B cell (primary cell): ENCODE measurements at regions not wholly inside any gene's neighbourhood (a gene's known extent, or its start where the extent isn't known, plus 50 kb on each side); places are given as distances from the start of the nearest gene placed in this dataset.

Source experiments
- ATAC-seq: fragments of 200-7000 bp; cut with Tn5 transposase; one replicate; pipeline ENCODE4 v1.10.0; 2021; ENCODE audit warnings: low read depth, mild to moderate bottlenecking, moderate number of reproducible peaks, moderate library complexity
- CTCF ChIA-PET: fragments of 350-600 bp; sonication (Branson Sonifier 250); formaldehyde crosslinking; loops from one replicate; lab custom pipeline; 2021; ENCODE audit warnings: antibody characterized with exemption, inconsistent platforms; lab: Charles Lee
- POLR2A ChIA-PET: fragments of 350-600 bp; sonication (Branson Sonifier 250); formaldehyde crosslinking; loops from one replicate; lab custom pipeline; 2021; ENCODE audit warnings: antibody characterized with exemption; lab: Charles Lee
- DNase-seq: peaks from one replicate; pipeline ENCODE4 v3.0.0; 2013
- H2AFZ ChIP-seq: 2 replicates; pipeline ENCODE4 v1.6.1; 2012; ENCODE audit warnings: mild to moderate bottlenecking, low read depth, low read length; ENCODE audit not compliant: insufficient read depth, poor library complexity, severe bottlenecking
- H3K27ac ChIP-seq, 2 donors: 1 replicate in 1 of 2; 2 replicates in 1 of 2; pipeline ENCODE4 v1.5.1; 2012 to 2013; ENCODE audit warnings: low read length in 2 of 2, mild to moderate bottlenecking in 2 of 2, moderate library complexity in 1 of 2
- H3K27me3 ChIP-seq, 4 experiments: fragments of 200-600 bp in 1 of 4; sonication (generic) in 1 of 4; replicated peaks in 1 of 4; 1 replicate in 2 of 4; 2 replicates in 2 of 4; pipeline versions ENCODE4 v1.6.1 to v1.7.0; 2013 to 2016; ENCODE audit warnings: low read length in 3 of 4, mild to moderate bottlenecking in 2 of 4, mixed read lengths in 1 of 4, moderate library complexity in 1 of 4; ENCODE audit not compliant: insufficient read depth in 4 of 4, control insufficient read depth in 3 of 4; ENCODE audit errors: control extremely low read depth in 1 of 4
- H3K36me3 ChIP-seq, 2 experiments: replicated peaks in 1 of 2; 1 replicate in 1 of 2; 2 replicates in 1 of 2; pipeline versions ENCODE4 v1.6.1 to v1.7.1; 2013; ENCODE audit warnings: low read length in 1 of 2; ENCODE audit not compliant: insufficient read depth in 2 of 2, control insufficient read depth in 1 of 2; ENCODE audit errors: control extremely low read depth in 1 of 2, extremely low read depth in 1 of 2
- H3K4me1 ChIP-seq, 2 donors: fragments of 200-600 bp in 1 of 2; sonication (generic) in 1 of 2; 1 replicate in 1 of 2; 2 replicates in 1 of 2; pipeline versions ENCODE4 v1.5.1 to v1.6.1; 2013 to 2017; ENCODE audit warnings: low read length in 2 of 2; ENCODE audit not compliant: control insufficient read depth in 2 of 2, insufficient read depth in 2 of 2
- H3K4me2 ChIP-seq: replicated peaks from 2 replicates; pipeline ENCODE3; 2012; ENCODE audit warnings: mild to moderate bottlenecking, low read depth, low read length; ENCODE audit not compliant: poor library complexity, severe bottlenecking
- H3K4me3 ChIP-seq, 5 experiments: fragments of 200-600 bp in 1 of 5; sonication (generic) in 1 of 5; 1 replicate in 3 of 5; 2 replicates in 2 of 5; pipeline versions ENCODE4 v1.5.1 to v1.7.0; 2011 to 2016; ENCODE audit warnings: low read length in 4 of 5, mild to moderate bottlenecking in 4 of 5, low read depth in 2 of 5, control low read depth in 1 of 5, moderate library complexity in 1 of 5; ENCODE audit not compliant: insufficient read depth in 1 of 5; ENCODE audit errors: control extremely low read depth in 1 of 5, extremely low read depth in 1 of 5
- H3K79me2 ChIP-seq: fragments of 200-600 bp; sonication (generic); one replicate; pipeline ENCODE4 v1.6.0; 2016; ENCODE audit warnings: low read length; ENCODE audit not compliant: control insufficient read depth, insufficient read depth
- H3K9ac ChIP-seq: fragments of 200-600 bp; sonication (generic); 2 replicates; pipeline ENCODE4 v1.6.1; 2017; ENCODE audit warnings: mild to moderate bottlenecking, low read length, moderate library complexity
- H3K9me3 ChIP-seq, 3 donors: one replicate each; pipeline versions ENCODE4 v1.6.1 to v1.7.1; 2013; ENCODE audit warnings: low read length in 2 of 3; ENCODE audit not compliant: control insufficient read depth in 2 of 3, insufficient read depth in 1 of 3; ENCODE audit errors: control extremely low read depth in 1 of 3
- H4K20me1 ChIP-seq: 2 replicates; pipeline ENCODE4 v1.6.0; 2012; ENCODE audit warnings: mild to moderate bottlenecking, low read length; ENCODE audit not compliant: insufficient read depth, control insufficient read depth, poor library complexity, severe bottlenecking
- H3K27ac Mint-ChIP-seq: one replicate; pipeline ENCODE4 v1.8.0; 2021; ENCODE audit warnings: mixed read lengths
- H3K27me3 Mint-ChIP-seq: one replicate; pipeline ENCODE4 v1.8.0; 2021; ENCODE audit warnings: mixed read lengths
- H3K4me1 Mint-ChIP-seq: one replicate; pipeline ENCODE4 v1.8.0; 2021; ENCODE audit warnings: mixed read lengths
- H3K4me3 Mint-ChIP-seq: one replicate; pipeline ENCODE4 v1.8.0; 2021; ENCODE audit warnings: mixed read lengths
- H3K9me3 Mint-ChIP-seq: one replicate; pipeline ENCODE4 v1.8.0; 2022; ENCODE audit warnings: mixed read lengths; ENCODE audit not compliant: insufficient read depth
- EZH2 ChIP-seq: IDR thresholded peaks from 2 replicates; pipeline ENCODE4 v1.6.1; 2012; ENCODE audit warnings: borderline replicate concordance, low read depth, mild to moderate bottlenecking, moderate library complexity, low read length; ENCODE audit not compliant: insufficient read depth, poor library complexity, severe bottlenecking
- WGBS: methylation state at CpG from one replicate; pipeline ENCODE4 v1.1.5; 2013; ENCODE audit warnings: missing lambda C conversion rate; ENCODE audit not compliant: insufficient coverage; 5-methylcytosine and 5-hydroxymethylcytosine counted together
- intact Hi-C: fragments of 100-400 bp; cut with micrococcal nuclease; formaldehyde crosslinking; loops from one replicate; pipeline ENCODE4 v1.10.0; 2022
- TF ChIP-seq, protein P1 (sequence below): fragments of 200-600 bp; IDR thresholded peaks from one replicate; pipeline ENCODE4 v1.8.0; 2022; ENCODE audit warnings: antibody characterized with exemption, mild to moderate bottlenecking

DNA sequence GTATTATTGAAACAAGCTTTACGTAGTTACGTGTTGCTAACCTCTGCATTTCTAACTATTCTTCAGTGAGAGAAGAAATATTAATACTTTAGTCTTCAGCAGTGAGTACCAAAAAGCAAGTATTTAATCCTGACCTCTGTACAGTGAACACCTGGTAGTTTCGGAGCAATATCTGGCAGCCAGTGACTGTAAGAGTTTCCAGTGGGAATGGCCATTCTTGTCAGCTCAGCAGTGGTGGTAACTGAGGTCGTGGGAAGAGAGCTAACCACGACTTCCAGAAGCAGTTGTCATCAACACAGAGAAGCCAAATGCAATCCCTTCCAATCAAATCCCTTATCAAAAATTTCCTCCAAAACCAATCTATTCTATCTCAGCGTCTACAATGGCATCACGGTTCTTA lies 1500.2 kb upstream of the FLRT2 start:
- CTCF ChIA-PET = no interaction called here

DNA sequence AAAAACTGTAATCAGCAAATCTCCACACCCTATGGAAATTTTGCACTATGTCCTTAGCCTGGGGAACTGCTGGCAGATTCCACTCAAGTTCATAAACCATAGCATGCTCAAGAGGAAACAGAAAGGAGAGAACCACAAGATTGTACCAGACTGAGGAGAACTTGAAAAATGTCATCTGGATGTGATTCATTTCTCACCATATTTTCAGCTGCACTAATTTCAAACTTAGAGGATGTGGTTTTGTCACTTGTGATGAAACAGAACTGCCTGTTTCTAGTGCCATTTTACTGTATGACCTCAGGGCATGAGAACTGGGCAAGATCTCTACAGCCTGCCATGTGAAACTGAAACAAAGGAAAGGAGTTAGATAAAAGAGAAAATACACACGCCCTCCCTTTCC lies 1493.1 kb upstream of the FLRT2 start:
- intact Hi-C loops = no loop called here
- H3K4me3 Mint-ChIP-seq = no peak overlapping the region
- DNase-seq = no peak
- Histone ChIP-seq H3K36me3 (no peaks in the 10 kb centered on the region), H3K4me2 (no peak overlapping the region), H3K4me1 (no peaks in the 10 kb centered on the region), H4K20me1 (no peaks in the 10 kb centered on the region), H3K27me3 (no peaks in the 10 kb centered on the region), H3K4me3 (no peak overlapping the region), H2AFZ (no peak overlapping the region), H3K9me3 (peaks cover 0 to 4% (median 0%) of the 10 kb centered on the region in 3 donors), H3K9ac (no peak overlapping the region), H3K79me2 (no peaks in the 10 kb centered on the region), H3K27ac (no peak overlapping the region)
- no peak overlapping the region for H3K27ac Mint-ChIP-seq
- POLR2A ChIA-PET = no interaction called here
- no peak for ATAC-seq
- no peak for TF ChIP-seq EZH2
- TF ChIP-seq, protein P1, sequence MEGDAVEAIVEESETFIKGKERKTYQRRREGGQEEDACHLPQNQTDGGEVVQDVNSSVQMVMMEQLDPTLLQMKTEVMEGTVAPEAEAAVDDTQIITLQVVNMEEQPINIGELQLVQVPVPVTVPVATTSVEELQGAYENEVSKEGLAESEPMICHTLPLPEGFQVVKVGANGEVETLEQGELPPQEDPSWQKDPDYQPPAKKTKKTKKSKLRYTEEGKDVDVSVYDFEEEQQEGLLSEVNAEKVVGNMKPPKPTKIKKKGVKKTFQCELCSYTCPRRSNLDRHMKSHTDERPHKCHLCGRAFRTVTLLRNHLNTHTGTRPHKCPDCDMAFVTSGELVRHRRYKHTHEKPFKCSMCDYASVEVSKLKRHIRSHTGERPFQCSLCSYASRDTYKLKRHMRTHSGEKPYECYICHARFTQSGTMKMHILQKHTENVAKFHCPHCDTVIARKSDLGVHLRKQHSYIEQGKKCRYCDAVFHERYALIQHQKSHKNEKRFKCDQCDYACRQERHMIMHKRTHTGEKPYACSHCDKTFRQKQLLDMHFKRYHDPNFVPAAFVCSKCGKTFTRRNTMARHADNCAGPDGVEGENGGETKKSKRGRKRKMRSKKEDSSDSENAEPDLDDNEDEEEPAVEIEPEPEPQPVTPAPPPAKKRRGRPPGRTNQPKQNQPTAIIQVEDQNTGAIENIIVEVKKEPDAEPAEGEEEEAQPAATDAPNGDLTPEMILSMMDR = no peak
- CTCF ChIA-PET = no interaction called here
- no peaks in the 10 kb centered on the region for H3K4me1 Mint-ChIP-seq
- WGBS = no CpG with 5 or more reads among the region's 1 CpG
- no peaks in the 10 kb centered on the region for H3K27me3 Mint-ChIP-seq
- H3K9me3 Mint-ChIP-seq = peaks cover 4% of the 10 kb centered on the region

More for the DNA sequence above, 1500.2 kb upstream of the FLRT2 start:
- H3K4me3 Mint-ChIP-seq = no peak overlapping the region
- Histone ChIP-seq H3K4me3 (no peak overlapping the region), H3K4me1 (no peaks in the 10 kb centered on the region), H3K79me2 (no peaks in the 10 kb centered on the region), H4K20me1 (no peaks in the 10 kb centered on the region), H3K36me3 (no peaks in the 10 kb centered on the region), H2AFZ (no peak overlapping the region), H3K9me3 (no peaks in the 10 kb centered on the region), H3K27me3 (no peaks in the 10 kb centered on the region), H3K4me2 (no peak overlapping the region), H3K9ac (no peak overlapping the region), H3K27ac (no peak overlapping the region)
- intact Hi-C loops = no loop called here
- DNase-seq (no peak), ATAC-seq (no peak)
- POLR2A ChIA-PET = no interaction called here
- TF ChIP-seq EZH2 = no peak
- TF ChIP-seq, protein P1 = no peak
- H3K27me3 Mint-ChIP-seq = no peaks in the 10 kb centered on the region
- WGBS = 100% methylated on average over 1 of the region's 7 CpGs
- H3K9me3 Mint-ChIP-seq = peaks cover 3% of the 10 kb centered on the region
- no peaks in the 10 kb centered on the region for H3K4me1 Mint-ChIP-seq
- H3K27ac Mint-ChIP-seq = no peak overlapping the region
